HCT116 (cell line): ENCODE measurements at regions not wholly inside any gene's neighbourhood (a gene's known extent, or its start where the extent isn't known, plus 50 kb on each side); places are given as distances from the start of the nearest gene placed in this dataset.
"Not testable (repeated sequence)": the region's sequence is repeated elsewhere in the genome, so short reads cannot be mapped to it uniquely, and the experiment has no call there.

Experiments used
- ATAC-seq: fragments of 200-7000 bp; cut with Tn5 transposase; 2 replicates; pipeline ENCODE4 v1.9.1; 2020; ENCODE audit warnings: mild to moderate bottlenecking, moderate library complexity
- BruUV-seq: library from RNA; stranded (reverse); fragments of 400-500 nt; replicated peaks from 2 replicates; lab custom pipeline; 2021; lab: Mats Ljungman, UMichigan
- CTCF ChIA-PET: fragments of 300-600 bp; sonication (Branson Sonifier 250); formaldehyde crosslinking; loops from one replicate; lab custom pipeline; 2021; ENCODE audit warnings: antibody characterized with exemption; lab: Charles Lee
- POLR2A ChIA-PET: fragments of 300-600, 350-600 bp; sonication (Branson Sonifier 250); formaldehyde crosslinking; loops from one replicate; lab custom pipeline; 2021; ENCODE audit warnings: antibody characterized with exemption; lab: Charles Lee
- RAD21 ChIA-PET, 2 experiments: fragments of 300-600 bp; sonication (Branson Sonifier 250); formaldehyde crosslinking; loops; one replicate each; lab custom pipeline; 2023; ENCODE audit warnings: low total read pairs in 2 of 2; ENCODE audit not compliant: uncharacterized antibody in 2 of 2, unreplicated experiment in 2 of 2, low non-redundant PET in 1 of 2; lab: Charles Lee
- DNase-seq: peaks from one replicate; pipeline ENCODE4 v3.0.0-alpha.2; 2010; ENCODE audit warnings: low read depth, low spot score
- H2AFZ ChIP-seq: fragments of 200-600 bp; shearing (Covaris generic), sonication (generic); 2 replicates; pipeline ENCODE4 v1.6.1; 2017; ENCODE audit warnings: low read depth, mixed run types, mixed read lengths, antibody characterized with exemption, low read length; ENCODE audit not compliant: poor library complexity, severe bottlenecking
- H3K27ac ChIP-seq: 2 replicates; pipeline ENCODE4 v1.5.1; 2012; ENCODE audit warnings: low read depth, low read length
- H3K27me3 ChIP-seq: fragments of 200-600 bp; sonication (generic); 2 replicates; pipeline ENCODE4 v1.6.1; 2016; ENCODE audit warnings: mixed run types, low read length, mixed read lengths; ENCODE audit not compliant: insufficient read depth
- H3K36me3 ChIP-seq, 2 experiments: fragments of 200-500 bp in 1 of 2; fragments of 200-600 bp in 1 of 2; sonication (Bioruptor generic) in 1 of 2; sonication (generic) in 1 of 2; 2 replicates each; pipeline versions ENCODE4 v1.5.1 to v1.6.1; 2014 to 2016; ENCODE audit warnings: low read length in 2 of 2, inconsistent platforms in 1 of 2, mixed read lengths in 1 of 2, mixed run types in 1 of 2; ENCODE audit not compliant: insufficient read depth in 2 of 2, control insufficient read depth in 1 of 2
- H3K4me1 ChIP-seq, 2 experiments: fragments of 200-600 bp in 1 of 2; sonication (generic) in 1 of 2; 2 replicates each; pipeline versions ENCODE4 v1.5.1 to v1.6.1; 2012 to 2017; ENCODE audit warnings: low read length in 2 of 2, inconsistent platforms in 1 of 2, mild to moderate bottlenecking in 1 of 2, mixed read lengths in 1 of 2, mixed run types in 1 of 2, moderate library complexity in 1 of 2; ENCODE audit not compliant: insufficient read depth in 2 of 2, control insufficient read depth in 1 of 2
- H3K4me2 ChIP-seq: fragments of 200-600 bp; sonication (generic); 2 replicates; pipeline ENCODE4 v1.6.1; 2017; ENCODE audit warnings: mixed run types, low read length, mixed read lengths
- H3K4me3 ChIP-seq, 2 experiments: fragments of 200-600 bp in 1 of 2; sonication (generic) in 1 of 2; replicated peaks in 1 of 2; 2 replicates each; pipeline ENCODE4 v1.5.1; 2011 to 2016; ENCODE audit warnings: low read length in 2 of 2, control low read depth in 1 of 2, low read depth in 1 of 2, mild to moderate bottlenecking in 1 of 2, mixed read lengths in 1 of 2, mixed run types in 1 of 2
- H3K79me2 ChIP-seq: fragments of 200-600 bp; sonication (generic); 2 replicates; pipeline ENCODE4 v1.6.1; 2017; ENCODE audit warnings: mild to moderate bottlenecking, mixed run types, low read length, moderate library complexity, mixed read lengths; ENCODE audit not compliant: insufficient read depth
- H3K9ac ChIP-seq: fragments of 200-600 bp; sonication (generic); 2 replicates; pipeline ENCODE4 v1.6.1; 2016; ENCODE audit warnings: low read length, mixed read lengths
- H3K9me2 ChIP-seq: fragments of 200-600 bp; sonication (generic), shearing (Covaris generic); 2 replicates; pipeline ENCODE4 v1.6.1; 2017; ENCODE audit warnings: mixed run types, mild to moderate bottlenecking, moderate library complexity; ENCODE audit not compliant: insufficient read depth
- H3K9me3 ChIP-seq, 2 experiments: fragments of 200-500 bp in 1 of 2; fragments of 200-600 bp in 1 of 2; sonication (Bioruptor generic) in 1 of 2; sonication (generic) in 1 of 2; 2 replicates each; pipeline ENCODE4 v1.6.1; 2014 to 2017; ENCODE audit warnings: low read length in 2 of 2, mixed read lengths in 2 of 2, inconsistent platforms in 1 of 2, low read depth in 1 of 2, mild to moderate bottlenecking in 1 of 2, mixed run types in 1 of 2, moderate library complexity in 1 of 2; ENCODE audit not compliant: control insufficient read depth in 1 of 2, insufficient read depth in 1 of 2
- H4K20me1 ChIP-seq: fragments of 200-600 bp; sonication (generic), shearing (Covaris generic); 2 replicates; pipeline ENCODE4 v1.6.1; 2017; ENCODE audit warnings: mixed run types, mild to moderate bottlenecking, moderate library complexity; ENCODE audit not compliant: insufficient read depth
- CTCF ChIP-seq, 3 experiments: fragments of 200-600 bp in 1 of 3; sonication (generic) in 1 of 3; IDR thresholded peaks in 2 of 3; conservative IDR thresholded peaks in 1 of 3; 2 replicates each; pipeline ENCODE4 v1.5.1; 2012 to 2017; ENCODE audit warnings: low read depth in 2 of 3, low read length in 2 of 3, antibody characterized with exemption in 1 of 3, borderline replicate concordance in 1 of 3, control low read depth in 1 of 3, mild to moderate bottlenecking in 1 of 3, mixed read lengths in 1 of 3, mixed run types in 1 of 3, moderate library complexity in 1 of 3; ENCODE audit not compliant: insufficient read depth in 1 of 3
- intact Hi-C: fragments of 100-400 bp; cut with micrococcal nuclease; formaldehyde crosslinking; loops from 2 replicates; pipeline ENCODE4 v1.10.0; 2022

DNA sequence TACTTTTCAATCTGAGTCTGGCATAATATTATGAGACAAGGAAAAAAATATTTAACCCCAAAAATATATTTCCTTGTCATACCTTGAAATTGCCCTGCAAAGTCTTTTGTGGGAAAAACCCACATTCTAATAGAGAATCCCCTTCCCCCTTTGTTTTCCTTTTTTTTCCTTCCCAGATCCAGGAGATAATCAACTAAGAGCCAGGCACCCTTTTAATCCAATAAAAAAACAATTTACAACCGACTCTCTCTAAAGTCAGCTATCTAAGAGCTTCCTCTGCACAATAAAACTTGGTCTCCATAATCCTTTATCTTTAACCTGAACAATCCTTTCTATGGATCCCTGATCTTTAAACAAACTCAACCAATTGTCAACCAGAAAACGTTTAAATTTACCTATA lies 163.5 kb downstream of the PHF8 start:
- H4K20me1 ChIP-seq, RAD21 ChIA-PET, H3K4me1 ChIP-seq, H3K27ac ChIP-seq, H3K4me2 ChIP-seq, H3K9ac ChIP-seq, H3K9me2 ChIP-seq, DNase-seq, H3K79me2 ChIP-seq, H3K36me3 ChIP-seq, POLR2A ChIA-PET, H3K9me3 ChIP-seq, CTCF ChIA-PET, ATAC-seq, H2AFZ ChIP-seq, H3K4me3 ChIP-seq, intact Hi-C loops, BruUV-seq, H3K27me3 ChIP-seq: not testable (repeated sequence)

DNA sequence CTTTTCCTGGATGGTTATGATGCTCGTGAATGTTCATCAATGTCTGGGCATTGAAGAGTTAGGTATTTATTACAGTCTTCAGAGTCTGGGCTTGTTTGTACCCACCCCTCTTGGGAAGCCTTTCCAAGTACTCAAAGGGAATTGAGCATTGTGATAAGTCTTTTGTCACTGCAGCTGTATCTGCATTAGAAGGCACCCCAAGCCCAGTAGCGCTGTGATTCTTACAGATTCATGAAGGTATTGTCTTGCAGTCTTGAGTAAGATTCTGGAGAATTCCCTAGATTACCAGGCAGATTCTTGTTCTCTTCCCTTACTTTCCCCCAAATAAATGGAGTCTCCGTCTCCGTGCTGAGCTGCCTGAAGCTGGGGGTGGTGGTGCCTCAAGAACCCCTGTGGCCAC lies 173.4 kb upstream of the HUWE1 start:
- TF ChIP-seq CTCF (IDR thresholded peaks at IDR 0.05 in 2 of 3, conservative IDR thresholded peaks at IDR 0.05 in 1 of 3; ENCODE audit: borderline replicate concordance in 1 of 3, insufficient read depth in 1 of 3, low read depth in 2 of 3, low read length in 2 of 3), result no peak
- TF ChIP-seq, all 23 proteins: peak for 0
- no TSS peak for BruUV-seq
- Histone ChIP-seq H3K27me3 (no peaks in the 10 kb centered on the region), H3K9me3 (no peaks in the 10 kb centered on the region), H3K79me2 (no peaks in the 10 kb centered on the region), H3K27ac (no peak overlapping the region), H4K20me1 (no peaks in the 10 kb centered on the region), H3K36me3 (no peaks in the 10 kb centered on the region), H3K9ac (no peak overlapping the region), H2AFZ (no peak overlapping the region), H3K9me2 (no peaks in the 10 kb centered on the region), H3K4me2 (no peak overlapping the region), H3K4me1 (no peaks in the 10 kb centered on the region), H3K4me3 (no peak overlapping the region)
- CTCF ChIA-PET, result no interaction called here
- POLR2A ChIA-PET, result no interaction called here
- RAD21 ChIA-PET, result no interaction called here
- ATAC-seq, result no peak
- intact Hi-C loops, result no loop called here
- DNase-seq, result no peak
